Sigmoid colon (tissue), 6 donors: ENCODE measurements at regions not wholly inside any gene's neighbourhood (a gene's known extent, or its start where the extent isn't known, plus 50 kb on each side); places are given as distances from the start of the nearest gene placed in this dataset.

Experiments used
- DNase-seq: peaks from one replicate; pipeline ENCODE4 v3.0.0-alpha.2; 2019
- H3K27ac ChIP-seq, 4 donors: fragments of 200-600 bp; sonication (generic); one replicate each; pipeline ENCODE4 v1.5.1; 2016 to 2019; ENCODE audit warnings: mild to moderate bottlenecking in 1 of 4
- H3K27me3 ChIP-seq, 3 donors: fragments of 200-600 bp; sonication (generic); one replicate each; pipeline ENCODE4 v1.5.1; 2019; ENCODE audit warnings: mild to moderate bottlenecking in 1 of 3
- H3K36me3 ChIP-seq, 4 donors: fragments of 200-600 bp; sonication (generic); one replicate each; pipeline ENCODE4 v1.5.1; 2016 to 2019
- H3K4me1 ChIP-seq, 4 donors: fragments of 200-600 bp; sonication (generic); one replicate each; pipeline ENCODE4 v1.5.1; 2017 to 2019
- H3K4me3 ChIP-seq, 4 donors: fragments of 200-600 bp; sonication (generic); one replicate each; pipeline ENCODE4 v1.5.1; 2017 to 2019; ENCODE audit warnings: mild to moderate bottlenecking in 2 of 4, moderate library complexity in 1 of 4
- H3K9me3 ChIP-seq, 4 donors: fragments of 200-600 bp in 3 of 4; sonication (generic) in 3 of 4; one replicate each; pipeline versions ENCODE4 v1.5.1 to v1.6.1; 2013 to 2019
- EP300 ChIP-seq, 4 donors: sonication (generic); formaldehyde crosslinking; IDR thresholded peaks; one replicate each; pipeline ENCODE4 v1.6.1; 2017; ENCODE audit warnings: antibody characterized with exemption in 4 of 4
- POLR2A ChIP-seq, 2 donors: fragments of 450-650 bp; IDR thresholded peaks; one replicate each; pipeline ENCODE4 v1.6.1; 2016; ENCODE audit warnings: antibody characterized with exemption in 2 of 2, mild to moderate bottlenecking in 2 of 2, moderate library complexity in 2 of 2
- POLR2AphosphoS5 ChIP-seq, 4 donors: sonication (generic); formaldehyde crosslinking; IDR thresholded peaks; one replicate each; pipeline ENCODE4 v1.6.1; 2017; ENCODE audit warnings: antibody characterized with exemption in 4 of 4
- WGBS, 2 donors: extraction: QIAGEN DNeasy Blood & Tissue Kit; methylation state at CpG; one replicate each; pipeline ENCODE4 v1.1.7; 2013; 5-methylcytosine and 5-hydroxymethylcytosine counted together
- intact Hi-C: fragments of 100-400 bp; cut with DNase I; formaldehyde crosslinking; loops from one replicate; pipeline ENCODE4 v1.15.1; 2023
- TF ChIP-seq, protein P1 (sequence below), 4 experiments: fragments of 450-650 bp in 3 of 4; fragments of 200-600 bp in 1 of 4; IDR thresholded peaks; one replicate each; pipeline ENCODE4 v1.5.1; 2016 to 2019; ENCODE audit warnings: antibody characterized with exemption in 4 of 4, mild to moderate bottlenecking in 3 of 4, moderate library complexity in 2 of 4
- donor health status: healthy with polysubstance abuse.
- donor health status: healthy.

GRCh38 chr18:79598633-79599175, 80.9 kb upstream of the CTDP1 start:
- peaks cover 0 to 10% (median 0%) of the 10 kb centered on the region in 3 donors for H3K27me3 ChIP-seq
- H3K9me3 ChIP-seq, result no peaks in the 10 kb centered on the region
- 59 to 71% methylated on average over 20 of the region's 20 CpGs for WGBS, 2 donors
- TF ChIP-seq POLR2A (IDR thresholded peaks at IDR 0.05), result no peak
- no peak for TF ChIP-seq EP300 (IDR thresholded peaks at IDR 0.05)
- TF ChIP-seq, protein P1, sequence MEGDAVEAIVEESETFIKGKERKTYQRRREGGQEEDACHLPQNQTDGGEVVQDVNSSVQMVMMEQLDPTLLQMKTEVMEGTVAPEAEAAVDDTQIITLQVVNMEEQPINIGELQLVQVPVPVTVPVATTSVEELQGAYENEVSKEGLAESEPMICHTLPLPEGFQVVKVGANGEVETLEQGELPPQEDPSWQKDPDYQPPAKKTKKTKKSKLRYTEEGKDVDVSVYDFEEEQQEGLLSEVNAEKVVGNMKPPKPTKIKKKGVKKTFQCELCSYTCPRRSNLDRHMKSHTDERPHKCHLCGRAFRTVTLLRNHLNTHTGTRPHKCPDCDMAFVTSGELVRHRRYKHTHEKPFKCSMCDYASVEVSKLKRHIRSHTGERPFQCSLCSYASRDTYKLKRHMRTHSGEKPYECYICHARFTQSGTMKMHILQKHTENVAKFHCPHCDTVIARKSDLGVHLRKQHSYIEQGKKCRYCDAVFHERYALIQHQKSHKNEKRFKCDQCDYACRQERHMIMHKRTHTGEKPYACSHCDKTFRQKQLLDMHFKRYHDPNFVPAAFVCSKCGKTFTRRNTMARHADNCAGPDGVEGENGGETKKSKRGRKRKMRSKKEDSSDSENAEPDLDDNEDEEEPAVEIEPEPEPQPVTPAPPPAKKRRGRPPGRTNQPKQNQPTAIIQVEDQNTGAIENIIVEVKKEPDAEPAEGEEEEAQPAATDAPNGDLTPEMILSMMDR (IDR thresholded peaks at IDR 0.05), result no peak
- no peak for TF ChIP-seq POLR2AphosphoS5 (IDR thresholded peaks at IDR 0.05)
- DNase-seq, result no peak
- H3K4me1 ChIP-seq, result no peaks in the 10 kb centered on the region
- intact Hi-C loops, result no loop called here
- H3K4me3 ChIP-seq, result no peak overlapping the region
- H3K36me3 ChIP-seq, result no peaks in the 10 kb centered on the region
- no peak overlapping the region for H3K27ac ChIP-seq

GRCh38 chr18:79599441-79599931, 80.1 kb upstream of the CTDP1 start:
- H3K4me1 ChIP-seq, result no peaks in the 10 kb centered on the region
- intact Hi-C loops, result no loop called here
- WGBS, 2 donors, result 60 to 79% methylated on average over 19 of the region's 19 CpGs
- peaks cover 0 to 10% (median 0%) of the 10 kb centered on the region in 3 donors for H3K27me3 ChIP-seq
- no peaks in the 10 kb centered on the region for H3K36me3 ChIP-seq
- H3K9me3 ChIP-seq, result no peaks in the 10 kb centered on the region
- H3K27ac ChIP-seq, result no peak overlapping the region
- no peak overlapping the region for H3K4me3 ChIP-seq
- DNase-seq, result peak; percentile 44
- TF ChIP-seq POLR2AphosphoS5 (IDR thresholded peaks at IDR 0.05) (no peak), POLR2A (IDR thresholded peaks at IDR 0.05) (no peak), EP300 (IDR thresholded peaks at IDR 0.05) (no peak)
- TF ChIP-seq, protein P1 (IDR thresholded peaks at IDR 0.05), result no peak

DNA sequence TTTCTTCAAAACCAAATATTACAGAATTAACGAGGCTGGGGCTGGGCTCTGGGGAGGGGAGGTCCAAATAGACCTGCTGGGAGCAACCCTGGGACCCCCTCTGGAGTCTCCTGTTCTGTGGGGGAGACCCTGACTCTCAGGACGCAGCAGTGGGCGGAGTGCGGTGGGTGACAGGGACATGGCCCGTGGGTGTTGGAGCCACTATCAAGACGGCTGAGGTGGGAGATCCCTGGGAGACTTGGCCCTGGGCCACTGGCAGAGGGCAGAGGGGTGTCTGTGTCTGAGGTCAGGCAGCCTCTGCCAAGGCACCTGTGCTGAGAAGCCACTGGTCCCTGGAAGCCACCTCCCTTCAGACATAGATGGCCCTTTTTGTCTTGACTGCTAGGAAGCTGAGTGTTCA, 79.5 kb upstream of the CTDP1 start:
- 77 to 86% methylated on average over 6 of the region's 6 CpGs for WGBS, 2 donors
- Histone ChIP-seq H3K27me3 (peaks cover 0 to 10% (median 0%) of the 10 kb centered on the region in 3 donors), H3K27ac (no peak overlapping the region), H3K36me3 (no peaks in the 10 kb centered on the region), H3K4me3 (no peak overlapping the region), H3K4me1 (no peaks in the 10 kb centered on the region), H3K9me3 (no peaks in the 10 kb centered on the region)
- TF ChIP-seq POLR2A (IDR thresholded peaks at IDR 0.05), result no peak
- TF ChIP-seq EP300 (IDR thresholded peaks at IDR 0.05), result no peak
- TF ChIP-seq POLR2AphosphoS5 (IDR thresholded peaks at IDR 0.05), result no peak
- TF ChIP-seq, protein P1 (IDR thresholded peaks at IDR 0.05), result no peak
- intact Hi-C loops, result no loop called here
- peak; percentile 47 for DNase-seq

DNA sequence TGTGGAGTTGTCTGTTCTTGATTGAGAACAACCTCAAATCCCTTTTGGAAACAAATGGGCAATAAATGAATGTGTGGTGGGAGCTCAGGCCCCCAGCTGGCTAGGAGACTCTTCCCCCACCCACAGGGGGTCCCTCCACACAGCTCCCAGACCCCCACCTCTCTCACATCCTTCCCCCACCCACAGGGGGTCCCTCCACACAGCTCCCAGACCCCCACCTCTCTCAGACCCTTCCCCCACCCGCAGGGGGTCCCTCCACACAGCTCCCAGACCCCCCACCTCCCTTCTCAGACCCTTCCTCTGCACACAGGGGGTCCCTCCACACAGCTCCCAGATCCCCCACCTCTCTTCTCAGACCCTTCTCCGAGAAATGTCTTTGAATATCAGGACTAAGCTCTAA, 79.0 kb upstream of the CTDP1 start:
- no peaks in the 10 kb centered on the region for H3K9me3 ChIP-seq
- H3K27ac ChIP-seq, result no peak overlapping the region
- H3K36me3 ChIP-seq, result no peaks in the 10 kb centered on the region
- TF ChIP-seq, protein P1 (IDR thresholded peaks at IDR 0.05), result no peak
- TF ChIP-seq POLR2AphosphoS5 (IDR thresholded peaks at IDR 0.05) (no peak), EP300 (IDR thresholded peaks at IDR 0.05) (no peak), POLR2A (IDR thresholded peaks at IDR 0.05) (no peak)
- intact Hi-C loops, result no loop called here
- H3K27me3 ChIP-seq, result peaks cover 0 to 7% (median 0%) of the 10 kb centered on the region in 3 donors
- H3K4me3 ChIP-seq, result no peak overlapping the region
- no peaks in the 10 kb centered on the region for H3K4me1 ChIP-seq
- 52 to 73% methylated on average over 2 of the region's 2 CpGs for WGBS, 2 donors
- peak; percentile 29 for DNase-seq

DNA sequence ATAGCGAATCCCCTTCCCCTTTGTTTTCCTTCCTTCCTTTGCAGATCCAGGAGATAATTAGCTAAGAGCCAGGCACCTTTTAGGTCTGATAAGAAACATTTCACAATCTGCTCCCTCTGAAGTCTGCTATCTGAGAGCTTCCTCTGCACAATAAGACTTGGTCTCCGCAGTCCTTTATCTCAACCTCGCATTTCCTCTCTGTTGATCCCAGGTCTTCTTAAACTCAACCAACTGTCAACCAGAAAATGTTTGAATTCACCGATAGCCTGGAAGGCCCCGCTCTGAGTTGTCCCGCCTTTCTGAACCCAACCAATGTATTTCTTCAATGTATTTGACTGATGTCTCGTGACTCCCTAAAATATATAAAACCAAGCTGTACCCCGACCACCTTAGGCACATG, 78.4 kb upstream of the CTDP1 start:
- H3K36me3 ChIP-seq, result no peaks in the 10 kb centered on the region
- peaks cover 0 to 3% (median 0%) of the 10 kb centered on the region in 3 donors for H3K27me3 ChIP-seq
- TF ChIP-seq, protein P1 (IDR thresholded peaks at IDR 0.05), result no peak
- TF ChIP-seq EP300 (IDR thresholded peaks at IDR 0.05) (no peak), POLR2AphosphoS5 (IDR thresholded peaks at IDR 0.05) (no peak), POLR2A (IDR thresholded peaks at IDR 0.05) (no peak)
- H3K27ac ChIP-seq, result no peak overlapping the region
- H3K4me1 ChIP-seq, result no peaks in the 10 kb centered on the region
- DNase-seq, result no peak
- H3K9me3 ChIP-seq, result no peaks in the 10 kb centered on the region
- intact Hi-C loops, result no loop called here
- no peak overlapping the region for H3K4me3 ChIP-seq
- 57 to 68% methylated on average over 8 of the region's 8 CpGs for WGBS, 2 donors
